Left lung (tissue), 4 donors: ENCODE measurements at regions not wholly inside any gene's neighbourhood (a gene's known extent, or its start where the extent isn't known, plus 50 kb on each side); places are given as distances from the start of the nearest gene placed in this dataset.

ENCODE experiments used
- ATAC-seq: fragments of 200-7000 bp; cut with Tn5 transposase; one replicate; pipeline ENCODE4 v1.9.1; 2020; ENCODE audit warnings: moderate library complexity
- DNase-seq, 4 donors: peaks; one replicate each; pipeline ENCODE4 v3.0.0-alpha.2; 2013 to 2020
- H3K27ac ChIP-seq, 2 donors: fragments of 200-600 bp; sonication (generic) in 1 of 2; one replicate each; pipeline versions ENCODE4 v1.5.0 to v1.8.0; 2020 to 2021
- H3K27me3 ChIP-seq, 2 donors: fragments of 200-600 bp; sonication (generic) in 1 of 2; one replicate each; pipeline versions ENCODE4 v1.5.0 to v1.8.0; 2020 to 2021
- H3K36me3 ChIP-seq, 2 donors: fragments of 200-600 bp; sonication (generic) in 1 of 2; one replicate each; pipeline versions ENCODE4 v1.5.0 to v1.8.0; 2020 to 2021
- H3K4me1 ChIP-seq, 2 donors: fragments of 200-600 bp; one replicate each; pipeline ENCODE4 v1.8.0; 2021
- H3K4me3 ChIP-seq, 2 donors: fragments of 200-600 bp; sonication (generic) in 1 of 2; one replicate each; pipeline versions ENCODE4 v1.5.0 to v1.8.0; 2020 to 2021; ENCODE audit warnings: mild to moderate bottlenecking in 1 of 2
- H3K9me3 ChIP-seq, 2 donors: fragments of 200-600 bp; sonication (generic) in 1 of 2; one replicate each; pipeline versions ENCODE4 v1.5.0 to v1.8.0; 2020 to 2021
- intact Hi-C, 2 donors: fragments of 100-400 bp; cut with DNase I; formaldehyde crosslinking; loops; one replicate each; pipeline versions ENCODE4 v1.11.2 to v1.14.2; 2022
- TF ChIP-seq, protein P1 (sequence below), 2 donors: fragments of 200-600 bp; sonication (generic) in 1 of 2; IDR thresholded peaks; one replicate each; pipeline versions ENCODE4 v1.5.0 to v1.8.0; 2021; ENCODE audit warnings: antibody characterized with exemption in 2 of 2
- donor health status: DM: no; HTN: yes; CAD: no.
- donor health status: DM: no; HTN: no; CAD: no.

DNA sequence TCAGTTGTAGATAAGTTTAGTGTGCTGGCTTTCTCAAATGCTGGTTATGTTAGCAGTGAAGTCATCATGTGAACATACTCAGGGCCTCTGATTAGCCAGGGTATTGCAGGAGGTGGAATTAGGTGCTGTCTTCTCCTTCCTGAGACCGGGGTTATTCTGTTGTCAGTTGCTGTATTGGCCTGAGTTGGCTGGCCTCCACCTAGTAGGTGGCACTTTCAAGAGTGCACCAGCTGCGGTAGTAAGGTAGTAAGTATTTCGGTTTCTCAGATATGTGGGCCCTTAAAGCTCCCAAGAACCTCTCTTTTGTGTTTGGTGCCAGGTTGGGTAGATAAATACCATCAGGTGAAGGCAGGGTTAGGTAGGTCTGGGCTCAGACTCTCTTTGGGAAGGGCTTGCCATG is 1430.5 kb upstream of the CELF4 start:
- Histone ChIP-seq H3K27ac (no peak overlapping the region), H3K4me3 (no peak overlapping the region), H3K36me3 (no peaks in the 10 kb centered on the region), H3K4me1 (no peaks in the 10 kb centered on the region), H3K9me3 (peaks cover 0 to 4% of the 10 kb centered on the region in 2 donors), H3K27me3 (no peaks in the 10 kb centered on the region)
- intact Hi-C loops: no loop called here
- TF ChIP-seq, protein P1, sequence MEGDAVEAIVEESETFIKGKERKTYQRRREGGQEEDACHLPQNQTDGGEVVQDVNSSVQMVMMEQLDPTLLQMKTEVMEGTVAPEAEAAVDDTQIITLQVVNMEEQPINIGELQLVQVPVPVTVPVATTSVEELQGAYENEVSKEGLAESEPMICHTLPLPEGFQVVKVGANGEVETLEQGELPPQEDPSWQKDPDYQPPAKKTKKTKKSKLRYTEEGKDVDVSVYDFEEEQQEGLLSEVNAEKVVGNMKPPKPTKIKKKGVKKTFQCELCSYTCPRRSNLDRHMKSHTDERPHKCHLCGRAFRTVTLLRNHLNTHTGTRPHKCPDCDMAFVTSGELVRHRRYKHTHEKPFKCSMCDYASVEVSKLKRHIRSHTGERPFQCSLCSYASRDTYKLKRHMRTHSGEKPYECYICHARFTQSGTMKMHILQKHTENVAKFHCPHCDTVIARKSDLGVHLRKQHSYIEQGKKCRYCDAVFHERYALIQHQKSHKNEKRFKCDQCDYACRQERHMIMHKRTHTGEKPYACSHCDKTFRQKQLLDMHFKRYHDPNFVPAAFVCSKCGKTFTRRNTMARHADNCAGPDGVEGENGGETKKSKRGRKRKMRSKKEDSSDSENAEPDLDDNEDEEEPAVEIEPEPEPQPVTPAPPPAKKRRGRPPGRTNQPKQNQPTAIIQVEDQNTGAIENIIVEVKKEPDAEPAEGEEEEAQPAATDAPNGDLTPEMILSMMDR (IDR thresholded peaks at IDR 0.05): no peak
- DNase-seq (no peak), ATAC-seq (no peak)

DNA sequence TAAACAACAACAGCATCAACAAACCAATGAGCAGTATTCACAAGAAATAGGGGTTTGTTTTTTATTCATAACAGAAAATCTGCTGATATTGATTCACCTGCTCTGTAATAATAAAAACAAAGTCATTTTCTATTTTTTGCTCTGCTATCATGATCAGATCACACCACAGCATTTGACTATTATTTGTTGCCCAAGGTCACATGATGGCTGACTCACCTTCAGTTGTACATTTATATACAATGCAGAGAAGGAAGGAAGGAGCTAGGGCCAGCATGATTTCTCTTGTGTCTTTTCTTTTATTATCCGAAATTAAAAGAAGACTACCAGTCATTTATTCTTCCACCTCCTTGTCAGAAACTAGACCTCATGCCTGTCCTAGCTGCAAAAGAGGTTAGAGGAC is 1427.7 kb upstream of the CELF4 start:
- DNase-seq (no peak), ATAC-seq (no peak)
- H3K27me3 ChIP-seq: no peaks in the 10 kb centered on the region
- H3K27ac ChIP-seq: no peak overlapping the region
- TF ChIP-seq, protein P1 (IDR thresholded peaks at IDR 0.05): no peak
- intact Hi-C loops: no loop called here
- H3K36me3 ChIP-seq: no peaks in the 10 kb centered on the region
- H3K4me1 ChIP-seq: no peaks in the 10 kb centered on the region
- peaks cover 0 to 6% of the 10 kb centered on the region in 2 donors for H3K9me3 ChIP-seq
- H3K4me3 ChIP-seq: no peak overlapping the region

DNA sequence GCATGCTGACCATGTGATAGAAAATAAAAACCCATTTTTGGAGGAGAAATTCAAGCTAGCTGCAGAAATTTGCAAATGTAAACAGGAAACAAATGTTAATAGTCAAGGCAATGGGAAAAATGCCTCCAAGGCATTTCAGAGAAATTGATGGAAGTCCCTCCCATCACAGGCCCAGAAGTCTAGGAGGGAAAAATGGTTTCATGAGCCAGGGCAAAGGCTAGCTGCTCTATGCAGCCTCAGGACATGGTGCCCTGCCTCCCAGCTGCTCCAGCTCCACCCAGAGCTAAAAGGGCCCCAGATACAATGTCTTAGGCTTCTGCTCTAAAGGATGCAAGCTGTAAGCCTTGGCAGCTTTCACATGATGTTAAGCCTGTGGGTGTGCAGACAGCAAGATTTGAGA is 1419.4 kb upstream of the CELF4 start:
- H3K27ac ChIP-seq: no peak overlapping the region
- H3K4me1 ChIP-seq: no peaks in the 10 kb centered on the region
- ATAC-seq (no peak), DNase-seq (no peak)
- no peaks in the 10 kb centered on the region for H3K36me3 ChIP-seq
- H3K9me3 ChIP-seq: no peaks in the 10 kb centered on the region
- TF ChIP-seq, protein P1 (IDR thresholded peaks at IDR 0.05): no peak
- no peaks in the 10 kb centered on the region for H3K27me3 ChIP-seq
- no peak overlapping the region for H3K4me3 ChIP-seq
- intact Hi-C loops: no loop called here

DNA sequence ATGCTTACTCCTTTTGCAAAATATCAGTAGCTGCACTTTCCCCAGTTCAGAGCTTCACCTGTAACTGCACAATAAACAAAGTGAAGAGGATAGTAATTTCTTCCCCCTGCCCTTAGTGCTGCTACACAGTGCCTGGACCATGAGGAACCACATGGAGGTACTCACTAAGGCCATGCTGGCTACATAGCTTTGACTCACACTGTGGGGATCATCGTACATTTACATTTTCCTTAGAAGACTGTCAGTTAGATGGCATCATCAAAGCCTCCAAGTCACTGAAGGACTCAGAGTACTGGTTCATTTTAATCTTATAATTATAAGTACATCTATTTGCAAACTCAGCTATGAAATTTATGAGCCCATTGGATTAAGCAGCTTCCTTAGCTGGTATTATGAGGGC is 1416.5 kb upstream of the CELF4 start:
- DNase-seq: no peak
- intact Hi-C loops: no loop called here

DNA sequence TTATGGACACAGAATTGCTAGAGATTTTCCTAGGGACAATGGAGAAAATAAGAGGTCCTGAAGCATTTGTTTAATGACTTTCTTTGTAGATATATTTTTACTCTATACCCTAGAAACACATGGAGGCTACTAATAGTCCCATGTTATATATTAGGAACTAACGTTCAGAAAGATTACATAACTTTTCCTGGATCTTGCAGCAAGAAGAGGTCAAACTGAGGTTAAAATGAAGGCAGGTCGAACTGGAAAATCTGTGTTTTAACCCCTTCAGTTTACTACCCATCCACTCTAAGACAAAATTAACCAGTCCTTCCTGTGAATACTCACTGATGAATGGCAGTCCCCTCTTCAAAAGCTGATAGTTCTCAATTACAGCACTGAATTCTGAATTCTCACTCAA is 1415.8 kb upstream of the CELF4 start:
- ATAC-seq (no peak), DNase-seq (peak in 1 of 4 donors; percentile 5)
- intact Hi-C loops: no loop called here
- Histone ChIP-seq H3K9me3 (no peaks in the 10 kb centered on the region), H3K4me1 (no peaks in the 10 kb centered on the region), H3K4me3 (no peak overlapping the region), H3K27ac (no peak overlapping the region), H3K36me3 (no peaks in the 10 kb centered on the region), H3K27me3 (no peaks in the 10 kb centered on the region)
- TF ChIP-seq, protein P1 (IDR thresholded peaks at IDR 0.05): no peak

More for the DNA sequence above, 1416.5 kb upstream of the CELF4 start:
- Histone ChIP-seq H3K4me3 (no peak overlapping the region), H3K27me3 (no peaks in the 10 kb centered on the region), H3K36me3 (no peaks in the 10 kb centered on the region), H3K27ac (no peak overlapping the region), H3K9me3 (no peaks in the 10 kb centered on the region), H3K4me1 (no peaks in the 10 kb centered on the region)
- no peak for ATAC-seq
- TF ChIP-seq, protein P1 (IDR thresholded peaks at IDR 0.05): no peak
